ENCODE measurements at regions not wholly inside any gene's neighbourhood (a gene's known extent, or its start where the extent isn't known, plus 50 kb on each side); places are given as distances from the start of the nearest gene placed in this dataset.

DNA sequence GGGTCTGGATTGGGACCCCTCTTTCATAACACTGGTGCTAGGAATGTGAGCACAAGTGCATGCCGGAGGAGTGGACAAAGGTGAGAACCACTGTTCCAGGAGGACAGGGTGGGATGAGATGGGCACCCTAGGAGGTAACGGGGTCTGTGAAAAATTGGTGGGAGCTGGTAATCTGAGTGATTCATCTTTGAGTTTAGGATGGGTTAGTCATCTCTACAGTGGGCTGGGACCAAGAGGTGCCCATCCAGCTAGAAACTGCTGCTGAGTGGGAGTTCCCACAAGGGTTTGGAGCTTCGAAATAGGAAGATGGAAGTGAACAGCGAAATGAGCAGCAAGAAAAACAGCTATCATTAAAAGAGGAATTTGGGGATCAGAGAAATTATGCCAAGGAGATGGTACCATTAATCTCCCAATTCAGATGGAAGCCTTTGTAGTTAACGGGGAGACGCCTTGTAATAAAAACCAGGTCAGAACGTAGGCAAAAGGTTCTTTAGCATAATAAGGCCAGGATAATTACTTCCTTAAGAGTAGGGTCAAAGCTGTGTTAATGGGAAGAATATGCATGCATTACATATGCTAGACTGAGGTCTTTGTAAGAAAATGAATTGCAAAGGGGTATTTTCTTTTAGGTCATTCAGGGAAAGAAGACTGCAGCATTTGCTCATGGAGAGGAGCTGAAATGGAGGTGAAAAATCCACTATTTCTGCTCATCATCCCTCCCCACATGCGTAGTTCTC lies 55.5 kb downstream of the OLFML3 start:
- ATAC-seq (ENCODE audit: low read depth) (no peak), DNase-seq (no peak)
- Histone ChIP-seq H2AK9ac (replicated peaks; ENCODE audit: low read depth, low read length, poor library complexity) (no peak overlapping the region), H4K8ac (ENCODE audit: low read depth in 2 of 2, low read length in 2 of 2) (no peak overlapping the region), H3K18ac (ENCODE audit: low read depth, low read length) (no peak overlapping the region), H3K23ac (ENCODE audit: low read depth, low read length) (no peak overlapping the region), H3K9ac (ENCODE audit: low read depth, low read length) (no peak overlapping the region), H2BK15ac (ENCODE audit: low read depth, low read length) (no peak overlapping the region), H3K27ac (ENCODE audit: insufficient read depth, low read length) (no peak overlapping the region), H4K91ac (ENCODE audit: insufficient read depth, low read depth, low read length) (no peak overlapping the region), H2BK5ac (ENCODE audit: low read depth, low read length, poor library complexity, severe bottlenecking) (no peak overlapping the region), H2BK20ac (ENCODE audit: low read depth, low read length) (no peak overlapping the region), H4K20me1 (ENCODE audit: insufficient read depth, low read length) (no peaks in the 10 kb centered on the region), H3K36me3 (ENCODE audit: control insufficient read depth, insufficient read depth, low read length) (no peaks in the 10 kb centered on the region), H4K5ac (ENCODE audit: low read depth, low read length) (no peak overlapping the region), H3K9me3 (ENCODE audit: control insufficient read depth, insufficient read depth, low read length) (no peaks in the 10 kb centered on the region), H2AFZ (replicated peaks; ENCODE audit: low read length, poor library complexity) (no peak overlapping the region), H3K14ac (replicated peaks; ENCODE audit: low read depth, low read length) (no peak overlapping the region), H3K79me1 (ENCODE audit: low read depth in 1 of 2, low read length in 2 of 2) (no peaks in the 10 kb centered on the region), H3K27me3 (ENCODE audit: control insufficient read depth, insufficient read depth, low read length) (peaks cover 12% of the 10 kb centered on the region), H2AK5ac (ENCODE audit: low read depth, low read length) (no peak overlapping the region), H3K4me2 (ENCODE audit: low read depth, low read length) (no peak overlapping the region), H3K4ac (ENCODE audit: low read depth, low read length) (no peak overlapping the region), H3K9me1 (ENCODE audit: insufficient read depth, low read length) (peaks cover 5% of the 10 kb centered on the region; the same call in 1 of the 2 replicates), H3K4me1 (ENCODE audit: control insufficient read depth, insufficient read depth, low read length) (peaks cover 8% of the 10 kb centered on the region; the same call in 1 of the 2 replicates), H2BK120ac (ENCODE audit: low read depth, low read length) (no peak overlapping the region), H3K4me3 (ENCODE audit: insufficient read depth, low read depth, low read length) (no peak overlapping the region), H3K56ac (ENCODE audit: extremely low read depth, insufficient read depth, low read length) (no peak overlapping the region)
- intact Hi-C loops (cut with micrococcal nuclease) (no loop called here), dilution Hi-C loops (cut with HindIII; ENCODE audit: low sequenced_read_pairs, unreplicated experiment) (no loop called here), in situ Hi-C loops (cut with MboI; ENCODE audit: low sequenced_read_pairs) (no loop called here)
- POLR2A ChIA-PET (ENCODE audit: unreplicated experiment) = no interaction called here
- TF ChIP-seq MAFK (IDR thresholded peaks at IDR 0.05; ENCODE audit: low read depth, low read length) (no peak), RFX5 (IDR thresholded peaks at IDR 0.05; ENCODE audit: low read depth, low read length) (no peak), RCOR1 (IDR thresholded peaks at IDR 0.05; ENCODE audit: insufficient replicate concordance, low read length) (no peak), MAZ (IDR thresholded peaks at IDR 0.05; ENCODE audit: borderline replicate concordance, low read depth, low read length) (no peak), FOS (IDR thresholded peaks at IDR 0.05; ENCODE audit: low read depth, low read length) (no peak), CEBPB (IDR thresholded peaks at IDR 0.05; ENCODE audit: low read depth, low read length) (no peak), CHD1 (IDR thresholded peaks at IDR 0.05; ENCODE audit: low read depth, low read length) (no peak)
- no TSS peak for BruUV-seq (replicated peaks)
- WGBS, 2 experiments (ENCODE audit: extremely low coverage in 2 of 2, insufficient read length in 1 of 2) = 62% methylated on average over 2 of the region's 8 CpGs; no CpG with 5 or more reads in 1 of the 2 experiments
- CTCF ChIA-PET = no interaction called here

Measured in IMR-90 (cell line).